GM21526 (cell line): ENCODE measurements at regions not wholly inside any gene's neighbourhood (a gene's known extent, or its start where the extent isn't known, plus 50 kb on each side); places are given as distances from the start of the nearest gene placed in this dataset.
A peak's percentile ranks its signal among the peaks of the same experiment; 100 is the strongest.
"Not testable (repeated sequence)": the region's sequence is repeated elsewhere in the genome, so short reads cannot be mapped to it uniquely, and the experiment has no call there.

Experiments
- ATAC-seq: cut with Tn5 transposase; IDR thresholded peaks from one replicate; pipeline ENCODE4 v1.9.1; 2021; ENCODE audit warnings: moderate library complexity; ENCODE audit not compliant: unreplicated experiment, low FRiP score

- no peak for ATAC-seq
Measured at GRCh38 chr12:59164226-59164625, 243.9 kb upstream of the LRIG3 start.

- no peak for ATAC-seq
Measured at GRCh38 chr12:59158681-59159080, 238.4 kb upstream of the LRIG3 start.

- no peak for ATAC-seq
Measured at GRCh38 chr12:59158066-59158465, 237.8 kb upstream of the LRIG3 start.

GRCh38 chr12:59155448-59155847, 235.1 kb upstream of the LRIG3 start:
- no peak for ATAC-seq

- ATAC-seq: no peak
Measured at GRCh38 chr12:59151243-59151642, 230.9 kb upstream of the LRIG3 start.

- peak; percentile 100 for ATAC-seq
Measured at GRCh38 chr12:59149995-59150642, 229.8 kb upstream of the LRIG3 start.

- ATAC-seq: no peak
Measured at GRCh38 chr12:59147791-59148190, 227.5 kb upstream of the LRIG3 start.

GRCh38 chr12:59142183-59142790, 222.0 kb upstream of the LRIG3 start:
- no peak for ATAC-seq

GRCh38 chr12:59134750-59135149, 214.4 kb upstream of the LRIG3 start:
- ATAC-seq: no peak

GRCh38 chr12:59131462-59131861, 211.2 kb upstream of the LRIG3 start:
- no peak for ATAC-seq

- no peak for ATAC-seq
Measured at GRCh38 chr12:59122784-59123183, 202.5 kb upstream of the LRIG3 start.

GRCh38 chr12:59121451-59121850, 201.1 kb upstream of the LRIG3 start:
- no peak for ATAC-seq

- no peak for ATAC-seq
Measured at GRCh38 chr12:59119676-59120075, 199.4 kb upstream of the LRIG3 start.

GRCh38 chr12:59118356-59118755, 198.1 kb upstream of the LRIG3 start:
- ATAC-seq: no peak

- no peak for ATAC-seq
Measured at GRCh38 chr12:59115995-59116394, 195.7 kb upstream of the LRIG3 start.

GRCh38 chr12:59115526-59115925, 195.2 kb upstream of the LRIG3 start:
- ATAC-seq: no peak

- ATAC-seq: peak; percentile 86
Measured at GRCh38 chr12:59113831-59114615, 193.7 kb upstream of the LRIG3 start.

- ATAC-seq: no peak
Measured at GRCh38 chr12:59111851-59112250, 191.5 kb upstream of the LRIG3 start.

- not testable (repeated sequence) for ATAC-seq
Measured at GRCh38 chr12:59108516-59108915, 188.2 kb upstream of the LRIG3 start.

- ATAC-seq: no peak
Measured at GRCh38 chr12:59100585-59100984, 180.3 kb upstream of the LRIG3 start.

- no peak for ATAC-seq
Measured at GRCh38 chr12:59097876-59098275, 177.6 kb upstream of the LRIG3 start.

GRCh38 chr12:59096246-59096645, 175.9 kb upstream of the LRIG3 start:
- no peak for ATAC-seq
